Lower leg skin (tissue), 4 donors: ENCODE measurements at regions not wholly inside any gene's neighbourhood (a gene's known extent, or its start where the extent isn't known, plus 50 kb on each side); places are given as distances from the start of the nearest gene placed in this dataset.

Source experiments
- DNase-seq, 2 donors: peaks; one replicate each; pipeline ENCODE4 v3.0.0-alpha.2; 2019; ENCODE audit warnings: low spot score in 2 of 2
- H3K4me3 ChIP-seq: fragments of 200-600 bp; sonication (generic); 2 replicates; pipeline ENCODE4 v1.5.1; 2017; ENCODE audit warnings: mild to moderate bottlenecking, low read depth; ENCODE audit not compliant: poor library complexity, severe bottlenecking
- POLR2A ChIP-seq, 2 donors: fragments of 450-650 bp; IDR thresholded peaks; one replicate each; pipeline ENCODE4 v1.6.1; 2016 to 2017; ENCODE audit warnings: antibody characterized with exemption in 2 of 2, mild to moderate bottlenecking in 1 of 2, moderate library complexity in 1 of 2
- WGBS, 2 donors: methylation state at CpG; one replicate each; pipeline ENCODE4 v1.1.5; 2018; 5-methylcytosine and 5-hydroxymethylcytosine counted together
- intact Hi-C: fragments of 100-400 bp; cut with DNase I; formaldehyde crosslinking; loops from one replicate; pipeline ENCODE4 v1.15.0; 2023; ENCODE audit warnings: low total_unique reads
- TF ChIP-seq, protein P1 (sequence below), 3 donors: fragments of 450-650 bp; IDR thresholded peaks; one replicate each; pipeline ENCODE4 v1.5.1; 2016; ENCODE audit warnings: antibody characterized with exemption in 3 of 3, mild to moderate bottlenecking in 3 of 3, moderate library complexity in 2 of 3

DNA sequence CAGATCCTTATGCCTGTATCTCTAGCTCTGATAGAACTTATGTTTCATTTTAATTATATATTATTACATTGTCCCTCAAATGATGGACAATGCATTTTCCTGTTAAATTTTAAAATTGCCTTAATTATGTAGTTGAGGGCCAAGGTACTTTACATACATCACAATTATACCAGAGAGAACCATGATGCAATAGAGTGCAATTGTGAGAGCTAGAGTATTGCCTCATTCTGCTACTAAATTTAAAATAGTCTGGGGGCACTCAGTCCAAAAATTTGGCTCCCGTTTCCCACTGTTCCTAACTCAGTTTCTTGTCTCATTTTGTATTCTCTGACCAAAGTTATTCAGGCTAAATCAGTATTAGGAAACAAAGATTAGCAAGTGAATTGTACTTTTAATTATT, 378.5 kb upstream of the ZFP42 start:
- 44 to 63% methylated on average over 1 of the region's 1 CpG for WGBS, 2 donors
- no peak overlapping the region for H3K4me3 ChIP-seq
- intact Hi-C loops, result no loop called here
- DNase-seq, result no peak
- TF ChIP-seq, protein P1, sequence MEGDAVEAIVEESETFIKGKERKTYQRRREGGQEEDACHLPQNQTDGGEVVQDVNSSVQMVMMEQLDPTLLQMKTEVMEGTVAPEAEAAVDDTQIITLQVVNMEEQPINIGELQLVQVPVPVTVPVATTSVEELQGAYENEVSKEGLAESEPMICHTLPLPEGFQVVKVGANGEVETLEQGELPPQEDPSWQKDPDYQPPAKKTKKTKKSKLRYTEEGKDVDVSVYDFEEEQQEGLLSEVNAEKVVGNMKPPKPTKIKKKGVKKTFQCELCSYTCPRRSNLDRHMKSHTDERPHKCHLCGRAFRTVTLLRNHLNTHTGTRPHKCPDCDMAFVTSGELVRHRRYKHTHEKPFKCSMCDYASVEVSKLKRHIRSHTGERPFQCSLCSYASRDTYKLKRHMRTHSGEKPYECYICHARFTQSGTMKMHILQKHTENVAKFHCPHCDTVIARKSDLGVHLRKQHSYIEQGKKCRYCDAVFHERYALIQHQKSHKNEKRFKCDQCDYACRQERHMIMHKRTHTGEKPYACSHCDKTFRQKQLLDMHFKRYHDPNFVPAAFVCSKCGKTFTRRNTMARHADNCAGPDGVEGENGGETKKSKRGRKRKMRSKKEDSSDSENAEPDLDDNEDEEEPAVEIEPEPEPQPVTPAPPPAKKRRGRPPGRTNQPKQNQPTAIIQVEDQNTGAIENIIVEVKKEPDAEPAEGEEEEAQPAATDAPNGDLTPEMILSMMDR (IDR thresholded peaks at IDR 0.05), result no peak
- no peak for TF ChIP-seq POLR2A (IDR thresholded peaks at IDR 0.05)

DNA sequence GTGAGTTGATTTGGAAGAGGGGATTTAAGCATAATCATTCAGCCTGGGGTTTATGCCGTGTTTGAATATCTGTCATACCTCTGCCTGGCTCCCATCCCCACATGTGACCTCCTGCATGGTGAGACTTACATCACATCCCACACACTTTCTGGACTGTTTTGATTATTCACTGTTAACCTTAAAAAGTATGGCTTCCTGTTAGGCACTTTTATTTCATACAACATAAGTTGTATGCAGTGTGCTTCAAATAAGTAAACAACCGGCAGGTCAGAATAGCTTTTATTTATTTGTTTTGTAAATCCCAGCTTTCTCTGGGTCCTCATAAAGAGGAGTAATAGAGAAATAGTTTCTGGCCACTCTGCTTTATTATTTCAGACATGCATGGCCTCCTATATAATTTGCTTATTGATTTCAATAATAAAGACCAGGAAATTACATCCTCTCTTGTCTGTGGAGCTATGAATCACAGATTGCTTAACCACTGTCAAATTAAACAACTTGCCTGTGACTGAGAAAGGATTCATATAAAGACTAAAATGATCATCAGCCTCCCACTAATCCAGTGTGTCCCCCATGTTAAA, 376.8 kb upstream of the ZFP42 start:
- 71 to 77% methylated on average over 2 of the region's 2 CpGs for WGBS, 2 donors

DNA sequence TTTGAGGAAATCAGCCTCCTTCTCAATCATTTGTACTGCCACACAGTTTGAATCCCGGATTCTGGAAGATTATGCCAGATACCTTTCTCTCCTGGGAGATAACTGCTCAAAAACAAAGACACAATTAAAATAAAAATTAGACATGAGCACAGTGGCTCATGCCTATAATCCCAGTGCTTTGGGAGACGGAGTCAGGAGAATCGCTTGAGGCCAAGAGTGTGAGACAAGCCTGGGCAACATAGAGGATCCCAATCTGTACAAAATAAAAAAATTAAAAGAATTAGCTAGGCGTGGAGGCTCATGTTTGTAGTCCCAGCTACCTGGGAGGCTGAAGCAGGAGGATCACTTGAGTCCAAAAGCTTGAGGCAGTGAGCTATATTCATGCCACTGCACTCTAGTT, 376.3 kb upstream of the ZFP42 start:
- intact Hi-C loops, result no loop called here
- H3K4me3 ChIP-seq, result no peak overlapping the region
- no peak for DNase-seq
- WGBS, 2 donors, result 56% methylated on average over 4 of the region's 4 CpGs
- no peak for TF ChIP-seq POLR2A (IDR thresholded peaks at IDR 0.05)

More for the DNA sequence above, 376.8 kb upstream of the ZFP42 start:
- no peak for DNase-seq
- TF ChIP-seq, protein P1 (IDR thresholded peaks at IDR 0.05), result no peak
- no peak for TF ChIP-seq POLR2A (IDR thresholded peaks at IDR 0.05)
- intact Hi-C loops, result no loop called here
- H3K4me3 ChIP-seq, result no peak overlapping the region

DNA sequence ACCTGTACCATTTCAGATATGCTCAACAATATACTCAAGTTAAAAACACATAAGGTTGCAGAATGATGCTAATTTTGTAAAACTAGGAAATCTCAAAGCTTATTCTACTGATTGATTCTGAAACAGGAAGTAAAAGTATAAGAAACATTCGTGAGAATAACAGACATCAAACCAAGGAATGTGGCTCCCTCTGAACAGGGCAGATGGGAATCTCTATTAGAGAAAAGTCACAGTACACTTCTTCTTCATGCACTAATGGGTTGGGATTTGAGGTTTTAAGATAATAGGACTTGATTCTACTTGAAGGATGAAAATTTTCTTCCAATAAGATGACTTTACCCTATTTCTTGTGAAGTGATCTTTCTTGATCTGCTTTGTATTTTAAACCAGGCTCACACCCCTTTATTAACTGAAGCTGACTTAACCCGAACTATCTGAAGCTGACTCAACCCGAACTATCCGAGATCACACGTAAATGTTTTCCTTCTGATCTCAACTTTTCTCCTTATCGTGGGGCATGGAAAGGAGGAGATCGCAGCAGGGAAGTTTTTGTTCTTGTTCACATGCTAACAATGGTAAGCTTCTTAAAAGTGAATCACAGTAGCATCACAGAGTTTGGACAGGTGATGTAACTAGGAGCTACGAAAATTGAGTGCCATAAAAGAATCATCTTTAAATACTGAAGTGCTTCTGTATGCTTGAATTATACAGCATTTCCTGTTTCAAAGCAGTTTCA, 363.1 kb upstream of the ZFP42 start:
- H3K4me3 ChIP-seq, result no peak overlapping the region
- 69 to 75% methylated on average over 8 of the region's 8 CpGs for WGBS, 2 donors
- no peak for TF ChIP-seq POLR2A (IDR thresholded peaks at IDR 0.05)
- TF ChIP-seq, protein P1 (IDR thresholded peaks at IDR 0.05), result no peak
- intact Hi-C loops, result no loop called here
- no peak for DNase-seq

DNA sequence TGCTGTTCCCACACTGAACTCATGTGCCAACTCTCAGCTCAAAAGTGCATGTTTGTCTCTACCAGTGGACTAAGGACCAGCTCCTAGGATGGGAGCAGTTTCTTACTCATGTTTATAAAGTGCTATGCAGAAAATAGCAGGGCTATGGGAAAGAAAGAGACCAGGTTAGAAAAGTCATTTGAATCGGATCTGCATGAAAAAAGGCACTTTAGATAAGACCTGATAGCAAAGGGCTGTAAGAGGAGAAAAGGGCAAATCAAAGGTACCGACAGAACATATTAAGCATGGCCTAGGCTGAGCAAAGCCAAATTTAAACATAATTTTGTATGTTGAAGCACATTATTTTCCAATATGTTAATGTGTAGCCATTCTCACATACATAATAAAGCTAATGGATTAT, 362.3 kb upstream of the ZFP42 start:
- no peak overlapping the region for H3K4me3 ChIP-seq
- DNase-seq, result no peak
- TF ChIP-seq, protein P1 (IDR thresholded peaks at IDR 0.05), result no peak
- TF ChIP-seq POLR2A (IDR thresholded peaks at IDR 0.05), result no peak
- 82 to 85% methylated on average over 2 of the region's 2 CpGs for WGBS, 2 donors
- intact Hi-C loops, result no loop called here

DNA sequence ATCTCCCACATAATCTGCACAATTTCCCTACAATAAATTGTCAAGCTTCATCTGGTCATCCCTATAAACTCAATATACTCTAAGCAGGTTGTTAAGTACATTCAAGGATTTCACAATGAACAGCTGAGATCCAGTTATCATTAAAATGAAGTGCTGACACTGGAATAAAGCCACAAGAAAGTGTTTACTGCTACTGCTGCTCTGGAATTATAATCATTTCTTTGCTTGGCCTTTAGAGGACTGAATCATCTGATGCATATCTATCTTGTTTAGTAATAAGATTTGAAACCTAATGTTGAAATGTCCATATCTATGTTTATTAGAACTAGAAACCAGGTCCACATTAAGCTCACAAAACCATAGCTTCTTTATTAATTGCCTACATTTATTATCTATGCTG, 338.6 kb upstream of the ZFP42 start:
- H3K4me3 ChIP-seq, result no peak overlapping the region
- TF ChIP-seq, protein P1 (IDR thresholded peaks at IDR 0.05), result no peak
- no peak for TF ChIP-seq POLR2A (IDR thresholded peaks at IDR 0.05)
- DNase-seq, result no peak
- intact Hi-C loops, result no loop called here
